Glutamatergic neuron (in vitro differentiated cells): ENCODE measurements at regions not wholly inside any gene's neighbourhood (a gene's known extent, or its start where the extent isn't known, plus 50 kb on each side); places are given as distances from the start of the nearest gene placed in this dataset.
"Not testable (repeated sequence)": the region's sequence is repeated elsewhere in the genome, so short reads cannot be mapped to it uniquely, and the experiment has no call there.

Experiments used
- DNase-seq: peaks from one replicate; pipeline ENCODE4 v3.0.0; 2022
- H3K27ac Mint-ChIP-seq: one replicate; pipeline ENCODE4 v1.8.0; 2020; ENCODE audit warnings: mild to moderate bottlenecking, mixed read lengths, inconsistent platforms; ENCODE audit not compliant: unreplicated experiment
- H3K27me3 Mint-ChIP-seq: one replicate; pipeline ENCODE4 v1.8.0; 2020; ENCODE audit warnings: mild to moderate bottlenecking, moderate library complexity, mixed read lengths, inconsistent platforms; ENCODE audit not compliant: unreplicated experiment
- H3K36me3 Mint-ChIP-seq: one replicate; pipeline ENCODE4 v1.8.0; 2020; ENCODE audit warnings: mild to moderate bottlenecking, mixed read lengths, inconsistent platforms; ENCODE audit not compliant: unreplicated experiment
- H3K4me1 Mint-ChIP-seq: one replicate; pipeline ENCODE4 v1.8.0; 2020; ENCODE audit warnings: mild to moderate bottlenecking, low read depth, mixed read lengths, inconsistent platforms; ENCODE audit not compliant: unreplicated experiment
- H3K4me3 Mint-ChIP-seq: one replicate; pipeline ENCODE4 v1.8.0; 2020; ENCODE audit warnings: mild to moderate bottlenecking, mixed read lengths, inconsistent platforms; ENCODE audit not compliant: unreplicated experiment
- H3K9me3 Mint-ChIP-seq: one replicate; pipeline ENCODE4 v1.8.0; 2020; ENCODE audit warnings: mild to moderate bottlenecking, moderate library complexity, mixed read lengths, inconsistent platforms; ENCODE audit not compliant: unreplicated experiment
- CTCF ChIP-seq: fragments of 200-600 bp; sonication (generic); IDR thresholded peaks from one replicate; pipeline ENCODE4 v1.5.0; 2021; ENCODE audit not compliant: partially characterized antibody, unreplicated experiment

GRCh38 chr5:34460496-34460895, 195.6 kb upstream of the RAI14 start:
- H3K36me3 Mint-ChIP-seq, result peaks cover 12% of the 10 kb centered on the region
- no peak overlapping the region for H3K27ac Mint-ChIP-seq
- DNase-seq, result no peak
- H3K4me1 Mint-ChIP-seq, result peaks cover 3% of the 10 kb centered on the region
- H3K4me3 Mint-ChIP-seq, result no peak overlapping the region
- no peaks in the 10 kb centered on the region for H3K9me3 Mint-ChIP-seq
- no peak for TF ChIP-seq CTCF
- no peaks in the 10 kb centered on the region for H3K27me3 Mint-ChIP-seq

GRCh38 chr5:34464829-34465228, 191.3 kb upstream of the RAI14 start:
- no peak overlapping the region for H3K4me3 Mint-ChIP-seq
- H3K4me1 Mint-ChIP-seq, result peaks cover 3% of the 10 kb centered on the region
- H3K36me3 Mint-ChIP-seq, result peaks cover 12% of the 10 kb centered on the region
- no peak for TF ChIP-seq CTCF
- no peak overlapping the region for H3K27ac Mint-ChIP-seq
- H3K27me3 Mint-ChIP-seq, result no peaks in the 10 kb centered on the region
- no peak for DNase-seq
- H3K9me3 Mint-ChIP-seq, result no peaks in the 10 kb centered on the region

GRCh38 chr5:34465301-34465700, 190.8 kb upstream of the RAI14 start:
- H3K27ac Mint-ChIP-seq, H3K4me3 Mint-ChIP-seq, H3K9me3 Mint-ChIP-seq, H3K4me1 Mint-ChIP-seq, H3K27me3 Mint-ChIP-seq, DNase-seq: not testable (repeated sequence)
- TF ChIP-seq CTCF, result peak; percentile 53
- peaks cover 12% of the 10 kb centered on the region for H3K36me3 Mint-ChIP-seq

GRCh38 chr5:34466519-34467388, 189.4 kb upstream of the RAI14 start:
- H3K27me3 Mint-ChIP-seq, H3K9me3 Mint-ChIP-seq, DNase-seq: not testable (repeated sequence)

GRCh38 chr5:34467436-34467835, 188.7 kb upstream of the RAI14 start:
- no peak for TF ChIP-seq CTCF
- Mint-ChIP-seq H3K27me3 (peaks cover 4% of the 10 kb centered on the region), H3K9me3 (no peaks in the 10 kb centered on the region), H3K4me1 (peaks cover 3% of the 10 kb centered on the region), H3K27ac (no peak overlapping the region), H3K4me3 (no peak overlapping the region), H3K36me3 (no peaks in the 10 kb centered on the region)
- no peak for DNase-seq

More at GRCh38 chr5:34466519-34467388, 189.4 kb upstream of the RAI14 start:
- not testable (repeated sequence) for H3K4me1 Mint-ChIP-seq, H3K4me3 Mint-ChIP-seq, H3K36me3 Mint-ChIP-seq, H3K27ac Mint-ChIP-seq

- H3K4me3 Mint-ChIP-seq, H3K27me3 Mint-ChIP-seq, H3K36me3 Mint-ChIP-seq, H3K4me1 Mint-ChIP-seq, DNase-seq, H3K27ac Mint-ChIP-seq, H3K9me3 Mint-ChIP-seq: not testable (repeated sequence)
These were observed 188.1 kb upstream of the RAI14 start for GRCh38 chr5:34467984-34468383.
